Epithelial cell of proximal tubule (primary cell): ENCODE measurements at regions not wholly inside any gene's neighbourhood (a gene's known extent, or its start where the extent isn't known, plus 50 kb on each side); places are given as distances from the start of the nearest gene placed in this dataset.

ENCODE experiments used
- DNase-seq: peaks from one replicate; pipeline ENCODE4 v3.0.0-alpha.2; 2011; ENCODE audit warnings: low read depth
- H3K4me3 ChIP-seq: 2 replicates; pipeline ENCODE4 v1.5.1; 2011; ENCODE audit warnings: low read depth, mild to moderate bottlenecking, low read length
- TF ChIP-seq, protein P1 (sequence below): conservative IDR thresholded peaks from 2 replicates; pipeline ENCODE4 v1.5.1; 2012; ENCODE audit warnings: low read depth, mild to moderate bottlenecking, low read length

DNA sequence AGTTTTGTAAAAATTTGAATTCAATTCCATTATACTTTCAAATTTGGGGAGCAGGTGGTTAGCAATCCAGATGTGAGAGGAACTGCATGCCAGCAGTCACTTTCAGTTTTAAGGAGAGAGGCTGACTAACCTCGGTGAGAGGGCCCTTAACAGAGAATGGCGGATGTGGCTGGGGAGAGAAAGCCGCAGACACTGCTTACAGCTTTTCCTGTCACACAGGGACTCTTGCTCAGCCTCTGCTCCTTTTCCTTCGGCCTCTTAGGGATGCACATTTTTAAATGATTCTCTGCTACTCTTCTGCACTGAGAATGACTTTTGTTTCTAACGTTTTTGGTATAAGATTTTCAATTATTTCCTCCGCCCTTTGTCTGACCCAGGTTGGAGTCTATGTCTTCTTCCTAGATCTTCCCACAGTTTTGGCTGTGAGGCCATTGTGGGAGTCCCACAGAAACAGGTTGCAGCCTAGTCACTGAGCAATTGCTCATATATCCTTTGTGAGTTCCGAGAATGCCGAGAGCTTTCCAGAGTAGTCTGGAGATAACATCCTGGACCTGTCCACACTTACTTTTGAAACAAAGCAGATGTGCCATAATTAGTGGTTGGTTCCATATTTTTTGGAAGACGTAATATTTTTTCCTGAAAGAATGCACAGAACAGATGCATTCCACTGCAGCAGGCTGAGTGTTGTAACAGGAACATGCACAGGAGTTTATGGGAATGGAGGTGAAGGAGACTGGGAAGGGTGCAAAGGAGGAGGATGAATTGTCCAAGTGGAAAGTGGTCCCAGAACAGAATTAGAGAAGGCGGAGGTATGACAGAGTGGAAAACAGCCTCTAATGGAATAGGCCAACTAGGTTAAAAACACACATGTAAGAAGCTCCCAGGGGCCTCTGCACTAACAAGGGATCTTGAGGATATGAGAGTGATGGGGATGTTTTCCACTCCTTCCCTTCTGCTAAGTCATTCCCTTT is 168.0 kb upstream of the ZNF32 start:
- no peak overlapping the region for H3K4me3 ChIP-seq
- DNase-seq = no peak
- TF ChIP-seq, protein P1, sequence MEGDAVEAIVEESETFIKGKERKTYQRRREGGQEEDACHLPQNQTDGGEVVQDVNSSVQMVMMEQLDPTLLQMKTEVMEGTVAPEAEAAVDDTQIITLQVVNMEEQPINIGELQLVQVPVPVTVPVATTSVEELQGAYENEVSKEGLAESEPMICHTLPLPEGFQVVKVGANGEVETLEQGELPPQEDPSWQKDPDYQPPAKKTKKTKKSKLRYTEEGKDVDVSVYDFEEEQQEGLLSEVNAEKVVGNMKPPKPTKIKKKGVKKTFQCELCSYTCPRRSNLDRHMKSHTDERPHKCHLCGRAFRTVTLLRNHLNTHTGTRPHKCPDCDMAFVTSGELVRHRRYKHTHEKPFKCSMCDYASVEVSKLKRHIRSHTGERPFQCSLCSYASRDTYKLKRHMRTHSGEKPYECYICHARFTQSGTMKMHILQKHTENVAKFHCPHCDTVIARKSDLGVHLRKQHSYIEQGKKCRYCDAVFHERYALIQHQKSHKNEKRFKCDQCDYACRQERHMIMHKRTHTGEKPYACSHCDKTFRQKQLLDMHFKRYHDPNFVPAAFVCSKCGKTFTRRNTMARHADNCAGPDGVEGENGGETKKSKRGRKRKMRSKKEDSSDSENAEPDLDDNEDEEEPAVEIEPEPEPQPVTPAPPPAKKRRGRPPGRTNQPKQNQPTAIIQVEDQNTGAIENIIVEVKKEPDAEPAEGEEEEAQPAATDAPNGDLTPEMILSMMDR = no peak

DNA sequence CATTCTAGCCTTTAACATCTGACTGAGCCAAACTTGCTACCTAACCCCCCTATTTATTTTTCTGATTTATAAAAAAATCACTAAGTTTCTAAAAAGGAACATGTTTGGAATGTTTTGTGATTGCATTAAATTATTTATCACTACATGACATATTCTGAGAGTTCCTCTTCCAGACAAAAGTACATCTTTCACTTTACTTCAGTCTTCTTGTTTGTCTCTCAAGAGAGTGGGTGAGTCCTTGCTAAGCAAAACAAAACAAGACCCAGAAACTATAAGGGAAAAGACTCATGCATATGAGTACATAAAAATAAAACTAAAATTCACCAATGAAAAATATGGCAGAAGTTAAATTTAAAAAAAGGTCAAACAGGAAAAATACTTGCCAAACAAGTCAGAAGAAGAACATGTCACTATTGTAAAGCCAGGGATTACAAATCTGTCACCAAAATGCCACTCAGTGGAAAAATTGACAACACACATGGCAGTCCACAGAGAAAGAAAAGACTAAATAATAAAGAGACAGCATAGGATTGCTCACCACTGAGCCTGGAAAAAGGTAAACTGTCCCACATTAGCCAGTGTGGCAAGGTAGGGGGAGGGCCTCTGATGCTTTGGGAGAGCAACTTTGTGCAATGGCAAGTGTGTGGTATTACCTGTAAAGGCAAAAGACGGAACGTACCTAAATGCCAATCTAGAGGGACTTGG is 166.7 kb upstream of the ZNF32 start:
- no peak for DNase-seq
- TF ChIP-seq, protein P1 = no peak

DNA sequence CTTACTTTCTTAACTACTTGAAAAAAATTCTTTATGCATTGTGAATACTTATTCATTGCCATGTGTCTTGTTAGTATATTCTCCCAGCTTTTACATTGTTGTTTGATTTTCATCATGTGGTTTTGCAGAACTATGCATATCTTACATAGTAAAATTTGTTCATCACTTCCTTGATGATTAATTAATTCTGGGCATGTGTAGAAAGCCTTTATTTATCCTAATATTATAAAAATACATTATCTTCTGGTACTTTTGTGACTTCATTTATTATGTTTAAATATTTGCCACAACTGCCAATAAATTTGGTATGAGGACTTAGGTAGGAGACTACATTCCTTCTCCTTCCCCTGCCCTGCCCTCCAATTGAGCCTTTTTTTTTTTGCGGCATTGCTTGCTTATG is 166.0 kb upstream of the ZNF32 start:
- TF ChIP-seq, protein P1 = no peak
- DNase-seq = no peak
- H3K4me3 ChIP-seq = no peak overlapping the region

More for the DNA sequence above, 166.7 kb upstream of the ZNF32 start:
- H3K4me3 ChIP-seq = no peak overlapping the region

DNA sequence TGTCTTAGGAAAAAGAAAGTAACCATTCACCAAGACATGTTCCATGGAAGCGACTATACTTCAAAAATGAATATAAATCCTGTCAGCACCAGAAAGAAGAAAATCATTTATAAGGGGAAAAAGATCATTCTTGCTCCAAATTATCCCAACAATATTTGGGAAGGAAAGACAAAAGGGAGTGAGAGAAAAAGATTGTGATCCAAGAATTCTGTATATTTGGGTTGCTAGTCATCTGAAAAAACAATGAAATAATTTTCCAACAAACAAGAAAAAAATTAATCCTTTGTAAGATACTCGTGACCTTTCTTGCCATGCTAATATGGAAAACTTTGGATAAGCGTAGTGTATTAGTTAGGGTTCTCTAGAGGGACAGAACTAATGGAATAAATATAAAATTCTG is 163.2 kb upstream of the ZNF32 start:
- TF ChIP-seq, protein P1 = no peak
- no peak overlapping the region for H3K4me3 ChIP-seq
- DNase-seq = no peak

DNA sequence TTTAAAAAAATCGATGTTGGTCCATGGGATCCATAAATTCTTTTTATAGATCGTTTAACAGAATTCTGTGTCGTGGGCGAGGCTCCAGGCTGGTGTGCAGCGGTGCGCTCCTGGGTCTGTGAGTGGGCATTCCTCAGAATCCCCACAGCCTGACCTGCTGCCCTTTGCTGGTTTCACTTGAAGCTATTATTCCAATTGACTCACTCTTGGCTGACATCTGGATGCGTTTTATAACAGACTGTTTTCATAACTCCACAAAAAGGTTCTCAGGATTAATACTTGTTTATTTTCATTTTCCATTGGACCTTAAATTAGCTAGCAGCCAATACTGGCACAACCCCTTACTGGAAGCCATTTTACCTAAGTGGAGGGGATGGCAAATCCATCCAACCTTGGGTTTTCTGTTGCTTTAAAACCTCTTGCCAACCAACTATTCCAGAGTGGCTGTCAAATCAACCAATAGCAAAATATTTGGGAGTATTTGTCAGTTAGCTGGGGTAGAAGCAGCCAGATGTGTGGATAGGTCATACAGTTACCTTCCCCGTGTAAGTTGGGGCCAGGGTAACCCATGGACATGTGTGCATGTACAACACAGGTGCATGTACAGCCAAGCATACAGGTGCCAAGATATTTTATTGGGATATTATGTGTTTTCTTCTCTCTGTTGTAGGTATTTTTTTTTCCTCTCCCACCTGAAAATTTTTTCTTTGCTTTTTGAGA is 160.7 kb upstream of the ZNF32 start:
- H3K4me3 ChIP-seq = no peak overlapping the region
- peak; percentile 46 for DNase-seq
- TF ChIP-seq, protein P1 = no peak

DNA sequence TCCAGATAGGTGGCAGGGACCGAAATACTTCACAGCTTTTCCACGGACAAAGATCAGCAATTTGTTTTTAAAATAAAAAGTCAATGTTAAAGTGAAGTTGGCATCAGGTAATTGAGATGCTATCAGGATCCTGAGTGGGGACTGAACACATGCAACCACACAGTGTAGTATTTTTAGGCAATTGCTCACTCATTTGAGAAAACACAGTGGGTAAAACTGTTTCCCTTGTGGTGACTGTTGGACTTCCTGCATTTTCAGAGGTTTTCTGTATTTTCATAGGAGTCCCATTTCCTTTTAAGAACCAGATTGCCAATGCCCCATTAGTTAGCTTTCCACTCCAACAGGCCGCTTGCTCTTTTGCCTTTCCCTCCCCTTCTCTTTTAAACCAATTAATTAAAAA is 159.5 kb upstream of the ZNF32 start:
- TF ChIP-seq, protein P1 = no peak
- no peak for DNase-seq
- H3K4me3 ChIP-seq = no peak overlapping the region
